HG02973 (cell line): ENCODE measurements at regions not wholly inside any gene's neighbourhood (a gene's known extent, or its start where the extent isn't known, plus 50 kb on each side); places are given as distances from the start of the nearest gene placed in this dataset.

Experiments used
- ATAC-seq: cut with Tn5 transposase; IDR thresholded peaks from one replicate; pipeline ENCODE4 v1.9.1; 2021; ENCODE audit warnings: moderate library complexity; ENCODE audit not compliant: unreplicated experiment

GRCh38 chr2:455015-455705, 167.3 kb upstream of the ALKAL2 start:
- no peak for ATAC-seq

GRCh38 chr2:453132-453531, 165.2 kb upstream of the ALKAL2 start:
- ATAC-seq = no peak

GRCh38 chr2:451495-451894, 163.6 kb upstream of the ALKAL2 start:
- ATAC-seq = no peak

- ATAC-seq = no peak
These were observed 161.6 kb upstream of the ALKAL2 start for GRCh38 chr2:449246-450067.

GRCh38 chr2:447902-448665, 160.2 kb upstream of the ALKAL2 start:
- ATAC-seq = no peak

GRCh38 chr2:446963-447530, 159.2 kb upstream of the ALKAL2 start:
- no peak for ATAC-seq

- no peak for ATAC-seq
These were observed 158.5 kb upstream of the ALKAL2 start for GRCh38 chr2:446303-446874.

GRCh38 chr2:445896-446295, 158.0 kb upstream of the ALKAL2 start:
- no peak for ATAC-seq

GRCh38 chr2:444937-445884, 157.3 kb upstream of the ALKAL2 start:
- no peak for ATAC-seq

- ATAC-seq = no peak
These were observed 155.8 kb upstream of the ALKAL2 start for GRCh38 chr2:443741-444140.

- ATAC-seq = no peak
These were observed 155.3 kb upstream of the ALKAL2 start for GRCh38 chr2:443216-443615.

- no peak for ATAC-seq
These were observed 153.5 kb upstream of the ALKAL2 start for GRCh38 chr2:441258-442022.

- ATAC-seq = no peak
These were observed 152.5 kb upstream of the ALKAL2 start for GRCh38 chr2:440403-440740.

GRCh38 chr2:439556-440402, 151.9 kb upstream of the ALKAL2 start:
- ATAC-seq = no peak

GRCh38 chr2:439077-439476, 151.2 kb upstream of the ALKAL2 start:
- ATAC-seq = no peak

- ATAC-seq = peak; percentile 98
These were observed 150.0 kb upstream of the ALKAL2 start for GRCh38 chr2:437756-438393.

- ATAC-seq = no peak
These were observed 149.3 kb upstream of the ALKAL2 start for GRCh38 chr2:437180-437579.

GRCh38 chr2:436205-436604, 148.3 kb upstream of the ALKAL2 start:
- no peak for ATAC-seq
